Kidney (tissue), 13 donors: ENCODE measurements at regions not wholly inside any gene's neighbourhood (a gene's known extent, or its start where the extent isn't known, plus 50 kb on each side); places are given as distances from the start of the nearest gene placed in this dataset.

Source experiments
- DNase-seq, 5 donors: peaks; one replicate each; pipeline ENCODE4 v3.0.0-alpha.2; 2013 to 2020
- FAIRE-seq: peaks from 2 replicates; lab custom pipeline; 2012; peaks lifted over from hg19 to GRCh38; lab: Jason Lieb, UNC
- H3K27ac ChIP-seq, 2 donors: one replicate each; pipeline ENCODE4 v1.7.0; 2013; ENCODE audit warnings: low read depth in 2 of 2, low read length in 2 of 2, inconsistent platforms in 1 of 2
- H3K27me3 ChIP-seq: one replicate; pipeline ENCODE4 v1.7.1; 2013; ENCODE audit warnings: low read length, inconsistent platforms; ENCODE audit not compliant: control insufficient read depth, insufficient read depth
- H3K36me3 ChIP-seq, 3 donors: one replicate each; pipeline versions ENCODE4 v1.7.0 to v1.7.1; 2013; ENCODE audit warnings: low read length in 3 of 3, control low read depth in 1 of 3, inconsistent platforms in 1 of 3; ENCODE audit not compliant: insufficient read depth in 3 of 3, control insufficient read depth in 2 of 3
- H3K4me1 ChIP-seq, 3 donors: one replicate each; pipeline versions ENCODE4 v1.7.0 to v1.7.1; 2013; ENCODE audit warnings: low read length in 3 of 3, inconsistent platforms in 1 of 3, low read depth in 1 of 3; ENCODE audit not compliant: control insufficient read depth in 2 of 3, insufficient read depth in 2 of 3
- H3K4me3 ChIP-seq, 3 donors: one replicate each; pipeline versions ENCODE4 v1.7.0 to v1.8.1; 2013; ENCODE audit warnings: low read length in 3 of 3, control low read depth in 1 of 3, inconsistent platforms in 1 of 3
- H3K9ac ChIP-seq, 3 donors: one replicate each; pipeline versions ENCODE4 v1.7.0 to v1.7.1; 2013; ENCODE audit warnings: low read length in 3 of 3, control low read depth in 1 of 3, inconsistent platforms in 1 of 3
- H3K9me3 ChIP-seq, 3 donors: one replicate each; pipeline versions ENCODE4 v1.7.0 to v1.7.1; 2013; ENCODE audit warnings: low read length in 3 of 3, control low read depth in 1 of 3, inconsistent platforms in 1 of 3; ENCODE audit not compliant: control insufficient read depth in 2 of 3, insufficient read depth in 1 of 3
- CTCF ChIP-seq: IDR thresholded peaks from 3 replicates; pipeline ENCODE4 v1.5.1; 2012; ENCODE audit warnings: mild to moderate bottlenecking, moderate library complexity, borderline replicate concordance; ENCODE audit not compliant: insufficient read depth; ENCODE audit errors: extremely low read depth
- intact Hi-C: fragments of 100-400 bp; cut with DNase I; formaldehyde crosslinking; loops from one replicate; pipeline ENCODE4 v1.11.1; 2022
- donor health status: control.
- donor health status: control.
- donor health status: control.
- donor health status: control.
- donor health status: control.
- donor health status: DM: yes; HTN: yes; CAD: no.
- donor health status: Normal renal cell carcinoma (clear cell type).

GRCh38 chr6:150730801-150731457 lies 131.2 kb downstream of the PLEKHG1 start:
- Histone ChIP-seq H3K9ac (no peak overlapping the region), H3K27ac (no peak overlapping the region), H3K27me3 (no peaks in the 10 kb centered on the region), H3K36me3 (peaks cover 0 to 4% (median 0%) of the 10 kb centered on the region in 3 donors), H3K4me3 (no peak overlapping the region), H3K4me1 (no peaks in the 10 kb centered on the region), H3K9me3 (no peaks in the 10 kb centered on the region)
- intact Hi-C loops = no loop called here
- FAIRE-seq = no peak
- no peak for TF ChIP-seq CTCF
- no peak for DNase-seq

- Histone ChIP-seq H3K36me3 (peaks cover 0 to 4% (median 0%) of the 10 kb centered on the region in 3 donors), H3K27me3 (no peaks in the 10 kb centered on the region), H3K9ac (no peak overlapping the region), H3K9me3 (no peaks in the 10 kb centered on the region), H3K4me3 (no peak overlapping the region), H3K4me1 (no peaks in the 10 kb centered on the region), H3K27ac (no peak overlapping the region)
- TF ChIP-seq CTCF = no peak
- FAIRE-seq (no peak), DNase-seq (no peak)
- intact Hi-C loops = no loop called here
These were observed 132.6 kb upstream of the MTHFD1L start for GRCh38 chr6:150732765-150733539.

- DNase-seq (no peak), FAIRE-seq (no peak)
- H3K27me3 ChIP-seq = no peaks in the 10 kb centered on the region
- no peaks in the 10 kb centered on the region for H3K9me3 ChIP-seq
- no peak overlapping the region for H3K9ac ChIP-seq
- H3K4me3 ChIP-seq = no peak overlapping the region
- no peaks in the 10 kb centered on the region for H3K4me1 ChIP-seq
- no peak for TF ChIP-seq CTCF
- peaks cover 0 to 4% (median 0%) of the 10 kb centered on the region in 3 donors for H3K36me3 ChIP-seq
- H3K27ac ChIP-seq = no peak overlapping the region
- intact Hi-C loops = no loop called here
These were observed 131.8 kb upstream of the MTHFD1L start for GRCh38 chr6:150733726-150734125.
